HPDE6-E6E7 (cell line): ENCODE measurements at regions not wholly inside any gene's neighbourhood (a gene's known extent, or its start where the extent isn't known, plus 50 kb on each side); places are given as distances from the start of the nearest gene placed in this dataset.
A peak's percentile ranks its signal among the peaks of the same experiment; 100 is the strongest.
"Not testable (repeated sequence)": the region's sequence is repeated elsewhere in the genome, so short reads cannot be mapped to it uniquely, and the experiment has no call there.

Source experiments
- DNase-seq: peaks from one replicate; pipeline ENCODE4 v3.0.0; 2011; ENCODE audit warnings: missing footprints; ENCODE audit errors: extremely low spot score

GRCh38 chr10:22824984-22825383, 102.9 kb upstream of the ARMC3 start:
- peak; percentile 12 for DNase-seq

- no peak for DNase-seq
Observed at GRCh38 chr10:22824520-22824919, 103.3 kb upstream of the ARMC3 start.

- peak; percentile 22 for DNase-seq
Observed at GRCh38 chr10:22823109-22823508, 104.7 kb upstream of the ARMC3 start.

GRCh38 chr10:22821921-22822320, 105.9 kb upstream of the ARMC3 start:
- not testable (repeated sequence) for DNase-seq

- DNase-seq: no peak
Observed at GRCh38 chr10:22821501-22821900, 106.4 kb upstream of the ARMC3 start.

- DNase-seq: peak; percentile 15
Observed at GRCh38 chr10:22816298-22816653, 101.9 kb upstream of the PIP4K2A start.

GRCh38 chr10:22810643-22811465, 96.5 kb upstream of the PIP4K2A start:
- DNase-seq: no peak

GRCh38 chr10:22807238-22807637, 92.9 kb upstream of the PIP4K2A start:
- DNase-seq: no peak

GRCh38 chr10:22805304-22805703, 90.9 kb upstream of the PIP4K2A start:
- DNase-seq: no peak

- no peak for DNase-seq
Observed at GRCh38 chr10:22803261-22803885, 89.0 kb upstream of the PIP4K2A start.

- DNase-seq: no peak
Observed at GRCh38 chr10:22801785-22802184, 87.4 kb upstream of the PIP4K2A start.

GRCh38 chr10:22797796-22798195, 83.4 kb upstream of the PIP4K2A start:
- not testable (repeated sequence) for DNase-seq

GRCh38 chr10:22795546-22795945, 81.2 kb upstream of the PIP4K2A start:
- DNase-seq: no peak

- DNase-seq: no peak
Observed at GRCh38 chr10:22792161-22792560, 77.8 kb upstream of the PIP4K2A start.

- no peak for DNase-seq
Observed at GRCh38 chr10:22791665-22792064, 77.3 kb upstream of the PIP4K2A start.

- no peak for DNase-seq
Observed at GRCh38 chr10:22784668-22785067, 70.3 kb upstream of the PIP4K2A start.

- no peak for DNase-seq
Observed at GRCh38 chr10:22783807-22784206, 69.4 kb upstream of the PIP4K2A start.

- no peak for DNase-seq
Observed at GRCh38 chr10:22780474-22780885, 66.1 kb upstream of the PIP4K2A start.

- DNase-seq: no peak
Observed at GRCh38 chr10:22779331-22780019, 65.1 kb upstream of the PIP4K2A start.

- no peak for DNase-seq
Observed at GRCh38 chr10:22774102-22774501, 59.7 kb upstream of the PIP4K2A start.

GRCh38 chr10:22771631-22772030, 57.3 kb upstream of the PIP4K2A start:
- not testable (repeated sequence) for DNase-seq

- DNase-seq: no peak
Observed at GRCh38 chr10:22770270-22770669, 55.9 kb upstream of the PIP4K2A start.

- DNase-seq: no peak
Observed at GRCh38 chr10:22767859-22768258, 53.5 kb upstream of the PIP4K2A start.
